ENCODE measurements at regions not wholly inside any gene's neighbourhood (a gene's known extent, or its start where the extent isn't known, plus 50 kb on each side); places are given as distances from the start of the nearest gene placed in this dataset.

- TF ChIP-seq KLF6 (CRISPR knock-in tag; IDR thresholded peaks at IDR 0.05; ENCODE audit: borderline replicate concordance) (no peak), CHD1 (IDR thresholded peaks at IDR 0.05; ENCODE audit: low read length) (no peak), SMARCA4 (IDR thresholded peaks at IDR 0.05) (no peak), CTCF (IDR thresholded peaks at IDR 0.05 in 2 of 3, conservative IDR thresholded peaks at IDR 0.05 in 1 of 3; ENCODE audit: insufficient read depth in 2 of 3, low read depth in 1 of 3, low read length in 3 of 3) (no peak), NFYB (IDR thresholded peaks at IDR 0.05; ENCODE audit: extremely low read depth, insufficient read length) (no peak)
These were observed 144.3 kb downstream of the MOSPD2 start for GRCh38 chrX:15017491-15017890.

All from K562 (cell line).